Activated naive CD4-positive, alpha-beta T cell treated with anti-CD3 and anti-CD28 coated beads, Interleukin-2, amount 50 U/mL, for 16 hours (primary cell): ENCODE measurements at regions not wholly inside any gene's neighbourhood (a gene's known extent, or its start where the extent isn't known, plus 50 kb on each side); places are given as distances from the start of the nearest gene placed in this dataset.

Experiments
- DNase-seq: peaks from one replicate; pipeline ENCODE4 v3.0.0-alpha.2; 2020

GRCh38 chr13:26929971-26930730 lies 169.6 kb upstream of the GPR12 start:
- peak; percentile 65 for DNase-seq

GRCh38 chr13:26927511-26927910 lies 166.9 kb upstream of the GPR12 start:
- DNase-seq, result no peak

- DNase-seq, result no peak
These were observed 165.8 kb upstream of the GPR12 start for GRCh38 chr13:26926371-26926770.

- no peak for DNase-seq
These were observed 163.4 kb upstream of the GPR12 start for GRCh38 chr13:26923824-26924605.

- DNase-seq, result no peak
These were observed 161.3 kb upstream of the GPR12 start for GRCh38 chr13:26921918-26922317.

GRCh38 chr13:26920614-26921355 lies 160.2 kb upstream of the GPR12 start:
- DNase-seq, result no peak

GRCh38 chr13:26919732-26920131 lies 159.1 kb upstream of the GPR12 start:
- no peak for DNase-seq

GRCh38 chr13:26919311-26919710 lies 158.7 kb upstream of the GPR12 start:
- DNase-seq, result no peak

GRCh38 chr13:26914624-26915023 lies 154.0 kb upstream of the GPR12 start:
- no peak for DNase-seq

GRCh38 chr13:26914148-26914547 lies 153.6 kb upstream of the GPR12 start:
- no peak for DNase-seq

- DNase-seq, result no peak
These were observed 150.3 kb upstream of the GPR12 start for GRCh38 chr13:26910754-26911465.

- no peak for DNase-seq
These were observed 148.9 kb upstream of the GPR12 start for GRCh38 chr13:26909477-26909876.

- no peak for DNase-seq
These were observed 147.5 kb upstream of the GPR12 start for GRCh38 chr13:26908126-26908525.

- DNase-seq, result no peak
These were observed 138.6 kb upstream of the GPR12 start for GRCh38 chr13:26899202-26899601.

- no peak for DNase-seq
These were observed 137.3 kb upstream of the GPR12 start for GRCh38 chr13:26897706-26898550.

- no peak for DNase-seq
These were observed 136.5 kb upstream of the GPR12 start for GRCh38 chr13:26896986-26897668.

- no peak for DNase-seq
These were observed 135.4 kb upstream of the GPR12 start for GRCh38 chr13:26895808-26896466.

- DNase-seq, result no peak
These were observed 134.7 kb upstream of the GPR12 start for GRCh38 chr13:26895081-26895807.

GRCh38 chr13:26888632-26889031 lies 128.0 kb upstream of the GPR12 start:
- no peak for DNase-seq

GRCh38 chr13:26887594-26887993 lies 127.0 kb upstream of the GPR12 start:
- DNase-seq, result no peak
